Prostate gland (tissue), 2 donors: ENCODE measurements at regions not wholly inside any gene's neighbourhood (a gene's known extent, or its start where the extent isn't known, plus 50 kb on each side); places are given as distances from the start of the nearest gene placed in this dataset.

Experiments
- DNase-seq: peaks from one replicate; pipeline ENCODE4 v3.0.0-alpha.2; 2019; ENCODE audit warnings: low spot score
- H3K27ac ChIP-seq, 2 donors: fragments of 200-600 bp; sonication (generic); 2 replicates each; pipeline ENCODE4 v1.5.1; 2017 to 2019
- H3K27me3 ChIP-seq: fragments of 200-600 bp; sonication (generic); replicated peaks from 2 replicates; pipeline ENCODE4 v1.5.1; 2019; ENCODE audit not compliant: insufficient read depth
- H3K36me3 ChIP-seq, 2 donors: fragments of 200-600 bp; sonication (generic); 1 replicate in 1 of 2; 2 replicates in 1 of 2; pipeline versions ENCODE4 v1.5.1 to v1.8.1; 2017 to 2019
- H3K4me1 ChIP-seq: fragments of 200-600 bp; sonication (generic); replicated peaks from 2 replicates; pipeline ENCODE4 v1.5.1; 2019
- H3K4me3 ChIP-seq, 2 donors: fragments of 200-600 bp; sonication (generic); 2 replicates each; pipeline ENCODE4 v1.5.1; 2017 to 2019
- H3K9me3 ChIP-seq: fragments of 200-600 bp; sonication (generic); 2 replicates; pipeline ENCODE4 v1.5.1; 2017
- POLR2A ChIP-seq: fragments of 450-650 bp; IDR thresholded peaks from one replicate; pipeline ENCODE4 v1.6.1; 2016; ENCODE audit warnings: antibody characterized with exemption, mild to moderate bottlenecking
- POLR2AphosphoS5 ChIP-seq: sonication (generic); formaldehyde crosslinking; IDR thresholded peaks from one replicate; pipeline ENCODE4 v1.6.1; 2017; ENCODE audit warnings: antibody characterized with exemption
- WGBS: methylation state at CpG from one replicate; pipeline ENCODE4 v1.1.5; 2018; 5-methylcytosine and 5-hydroxymethylcytosine counted together
- intact Hi-C: fragments of 100-400 bp; cut with DNase I; formaldehyde crosslinking; loops from one replicate; pipeline ENCODE4 v1.14.2; 2022
- TF ChIP-seq, protein P1 (sequence below), 4 experiments: fragments of 200-600 bp in 2 of 4; fragments of 450-650 bp in 2 of 4; sonication (generic) in 2 of 4; IDR thresholded peaks; 1 replicate in 3 of 4; 2 replicates in 1 of 4; pipeline ENCODE4 v1.5.1; 2016 to 2019; ENCODE audit warnings: antibody characterized with exemption in 4 of 4, mild to moderate bottlenecking in 2 of 4, moderate library complexity in 2 of 4

DNA sequence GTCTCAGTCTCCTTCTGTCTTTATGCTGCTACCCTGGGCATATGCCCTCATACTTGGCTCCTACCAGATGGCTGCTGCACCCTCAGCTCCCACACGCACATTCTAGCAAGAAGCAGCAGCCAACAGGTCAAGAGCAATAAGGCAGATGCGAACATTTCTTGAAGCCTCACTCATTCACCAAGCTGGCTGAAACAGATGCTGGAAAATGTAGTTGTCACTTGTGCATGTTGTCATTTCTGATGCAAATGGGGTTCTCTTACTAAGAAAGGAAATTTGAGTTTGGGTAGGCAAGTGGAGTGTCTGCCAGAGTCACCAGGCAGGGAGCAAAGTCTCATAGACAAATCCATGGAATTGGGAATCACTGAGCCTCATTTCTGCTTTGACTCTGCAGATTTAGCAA is 57.4 kb upstream of the SORBS2 start:
- WGBS, result 89% methylated on average over 2 of the region's 2 CpGs
- DNase-seq, result no peak
- TF ChIP-seq POLR2AphosphoS5 (no peak), POLR2A (no peak)
- Histone ChIP-seq H3K9me3 (no peaks in the 10 kb centered on the region), H3K4me1 (peaks cover 3% of the 10 kb centered on the region), H3K4me3 (no peak overlapping the region), H3K36me3 (no peaks in the 10 kb centered on the region), H3K27ac (no peak overlapping the region), H3K27me3 (no peaks in the 10 kb centered on the region)
- intact Hi-C loops, result no loop called here

DNA sequence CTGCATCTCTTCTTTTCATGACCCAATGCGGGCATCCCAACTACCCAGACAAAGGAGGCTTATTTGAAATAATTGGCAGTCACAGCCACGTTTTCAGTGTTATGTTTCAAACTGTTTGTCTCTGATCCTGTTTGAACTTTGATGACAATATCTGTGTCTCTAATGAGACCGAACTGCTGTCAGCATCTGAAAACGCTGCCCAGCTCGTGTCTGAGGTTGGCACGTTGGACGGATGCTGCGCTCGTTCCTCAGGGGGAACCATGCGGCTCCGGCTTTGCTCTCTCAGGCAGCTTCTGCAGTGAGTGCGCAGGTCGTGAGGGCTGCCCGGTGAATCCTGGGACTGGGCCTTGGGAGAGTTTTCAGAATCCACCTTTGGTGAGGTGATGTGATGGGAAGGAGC is 58.4 kb upstream of the SORBS2 start:
- Histone ChIP-seq H3K4me1 (peaks cover 3% of the 10 kb centered on the region), H3K4me3 (no peak overlapping the region), H3K9me3 (no peaks in the 10 kb centered on the region), H3K27ac (no peak overlapping the region), H3K36me3 (no peaks in the 10 kb centered on the region), H3K27me3 (no peaks in the 10 kb centered on the region)
- intact Hi-C loops, result no loop called here
- TF ChIP-seq POLR2A (no peak), POLR2AphosphoS5 (no peak)
- TF ChIP-seq, protein P1, sequence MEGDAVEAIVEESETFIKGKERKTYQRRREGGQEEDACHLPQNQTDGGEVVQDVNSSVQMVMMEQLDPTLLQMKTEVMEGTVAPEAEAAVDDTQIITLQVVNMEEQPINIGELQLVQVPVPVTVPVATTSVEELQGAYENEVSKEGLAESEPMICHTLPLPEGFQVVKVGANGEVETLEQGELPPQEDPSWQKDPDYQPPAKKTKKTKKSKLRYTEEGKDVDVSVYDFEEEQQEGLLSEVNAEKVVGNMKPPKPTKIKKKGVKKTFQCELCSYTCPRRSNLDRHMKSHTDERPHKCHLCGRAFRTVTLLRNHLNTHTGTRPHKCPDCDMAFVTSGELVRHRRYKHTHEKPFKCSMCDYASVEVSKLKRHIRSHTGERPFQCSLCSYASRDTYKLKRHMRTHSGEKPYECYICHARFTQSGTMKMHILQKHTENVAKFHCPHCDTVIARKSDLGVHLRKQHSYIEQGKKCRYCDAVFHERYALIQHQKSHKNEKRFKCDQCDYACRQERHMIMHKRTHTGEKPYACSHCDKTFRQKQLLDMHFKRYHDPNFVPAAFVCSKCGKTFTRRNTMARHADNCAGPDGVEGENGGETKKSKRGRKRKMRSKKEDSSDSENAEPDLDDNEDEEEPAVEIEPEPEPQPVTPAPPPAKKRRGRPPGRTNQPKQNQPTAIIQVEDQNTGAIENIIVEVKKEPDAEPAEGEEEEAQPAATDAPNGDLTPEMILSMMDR (IDR thresholded peaks at IDR 0.05), result no peak
- WGBS, result 55% methylated on average over 14 of the region's 14 CpGs
- no peak for DNase-seq

GRCh38 chr4:185872747-185873380 is 60.9 kb upstream of the SORBS2 start:
- TF ChIP-seq POLR2A (no peak), POLR2AphosphoS5 (no peak)
- TF ChIP-seq, protein P1 (IDR thresholded peaks at IDR 0.05), result no peak
- H3K36me3 ChIP-seq, result no peaks in the 10 kb centered on the region
- intact Hi-C loops, result no loop called here
- H3K4me3 ChIP-seq, result no peak overlapping the region
- H3K4me1 ChIP-seq, result no peaks in the 10 kb centered on the region
- no peak for DNase-seq
- H3K9me3 ChIP-seq, result no peaks in the 10 kb centered on the region
- no peaks in the 10 kb centered on the region for H3K27me3 ChIP-seq
- H3K27ac ChIP-seq, result no peak overlapping the region
- WGBS, result 82% methylated on average over 7 of the region's 7 CpGs

GRCh38 chr4:185874516-185875230 is 62.7 kb upstream of the SORBS2 start:
- TF ChIP-seq POLR2A (no peak), POLR2AphosphoS5 (no peak)
- TF ChIP-seq, protein P1 (IDR thresholded peaks at IDR 0.05), result no peak
- no peak for DNase-seq
- Histone ChIP-seq H3K27ac (no peak overlapping the region), H3K27me3 (no peaks in the 10 kb centered on the region), H3K4me1 (no peaks in the 10 kb centered on the region), H3K9me3 (no peaks in the 10 kb centered on the region), H3K36me3 (no peaks in the 10 kb centered on the region), H3K4me3 (no peak overlapping the region)
- intact Hi-C loops, result no loop called here
- WGBS, result 56% methylated on average over 3 of the region's 3 CpGs

- Histone ChIP-seq H3K36me3 (no peaks in the 10 kb centered on the region), H3K27me3 (no peaks in the 10 kb centered on the region), H3K9me3 (no peaks in the 10 kb centered on the region), H3K27ac (no peak overlapping the region), H3K4me3 (no peak overlapping the region), H3K4me1 (no peaks in the 10 kb centered on the region)
- WGBS, result 91% methylated on average over 6 of the region's 6 CpGs
- intact Hi-C loops, result no loop called here
- TF ChIP-seq, protein P1 (IDR thresholded peaks at IDR 0.05), result no peak
- TF ChIP-seq POLR2A (no peak), POLR2AphosphoS5 (no peak)
- DNase-seq, result no peak
These were observed 63.4 kb upstream of the SORBS2 start for GRCh38 chr4:185875316-185875907.
